Activated effector memory CD4-positive, alpha-beta T cell treated with Interleukin-2 at 50 U/mL for 16 hours (primary cell): ENCODE measurements at regions not wholly inside any gene's neighbourhood (a gene's known extent, or its start where the extent isn't known, plus 50 kb on each side); places are given as distances from the start of the nearest gene placed in this dataset.

ENCODE experiments used
- DNase-seq: peaks from one replicate; pipeline ENCODE4 v3.0.0-alpha.2; 2020

DNA sequence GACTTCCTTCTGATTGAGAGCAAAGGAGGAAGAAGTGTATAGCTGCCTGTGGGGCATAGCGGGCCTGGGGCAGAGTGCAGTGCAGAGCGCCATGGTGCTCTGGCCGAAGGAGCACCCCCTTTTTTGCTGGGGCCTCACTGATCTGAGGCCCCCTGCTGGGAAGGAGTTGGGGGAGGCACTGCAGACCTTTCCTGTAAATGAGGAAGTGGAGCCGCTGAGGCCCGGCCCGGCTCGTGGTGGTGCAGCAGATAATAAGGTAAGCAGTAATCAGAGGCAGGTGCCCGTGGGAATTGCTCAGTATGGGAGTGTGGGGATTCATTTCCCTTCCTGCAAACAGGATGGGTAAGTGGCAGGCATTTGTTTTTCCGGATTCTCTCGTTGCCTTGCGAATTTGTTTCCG lies 373.7 kb upstream of the MKI67 start:
- no peak for DNase-seq

DNA sequence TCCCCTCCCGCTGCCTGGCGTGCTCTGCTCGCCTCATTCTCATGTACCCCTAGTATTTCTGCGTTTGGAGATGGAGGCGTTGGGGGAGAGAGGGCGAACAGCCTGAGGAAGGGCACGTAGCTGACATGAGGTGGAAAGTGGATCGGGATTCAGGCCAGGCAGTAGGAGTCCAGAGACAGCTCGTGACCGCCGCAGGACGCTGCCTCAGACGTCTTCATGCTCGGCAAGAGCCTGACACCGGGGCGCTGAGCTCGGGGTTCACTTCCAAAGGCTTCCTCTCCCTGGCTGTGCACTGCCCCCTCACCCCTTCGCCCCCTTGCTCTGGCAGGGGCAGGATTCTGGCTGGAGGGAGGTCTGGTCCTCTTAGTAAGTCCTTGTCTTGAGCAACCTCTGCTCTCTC lies 374.4 kb upstream of the MKI67 start:
- DNase-seq: no peak

DNA sequence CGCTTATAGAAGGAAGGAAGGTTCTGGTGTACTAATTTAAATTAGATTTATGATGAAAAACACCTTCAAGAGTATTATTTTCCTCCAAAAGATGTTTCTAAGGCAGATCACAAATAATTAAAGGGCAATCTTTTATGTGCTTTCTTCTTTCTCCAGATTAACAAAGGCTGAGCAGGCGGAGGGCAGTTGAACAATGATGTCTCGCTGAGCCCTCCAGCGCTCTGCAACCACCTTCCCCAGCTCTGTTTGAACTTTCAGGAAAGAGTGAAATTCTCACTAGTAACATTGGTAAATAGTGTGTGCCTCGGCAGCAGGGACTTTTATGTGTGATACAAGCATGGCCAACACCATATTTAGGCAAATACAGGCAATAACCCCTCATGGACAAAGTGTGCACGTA lies 379.1 kb upstream of the MKI67 start:
- DNase-seq: no peak

DNA sequence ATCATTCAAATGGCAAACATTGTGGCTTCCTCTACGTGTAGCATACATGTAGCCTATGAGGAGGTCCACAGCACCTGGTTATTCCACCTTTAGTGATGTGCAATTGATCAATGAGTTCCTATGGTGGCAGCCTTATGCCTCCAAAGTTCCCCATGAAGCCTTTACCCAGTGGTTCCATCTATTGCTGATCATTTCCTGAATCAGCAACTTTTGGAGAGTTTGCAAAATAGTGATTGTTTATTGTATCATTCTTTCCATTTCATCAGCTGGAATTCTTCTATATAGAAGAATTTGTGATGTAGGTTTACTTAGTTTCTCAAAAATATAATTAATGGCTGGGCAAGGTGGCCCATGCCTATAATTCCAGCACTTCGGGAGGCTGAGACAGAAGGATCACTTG lies 380.2 kb upstream of the MKI67 start:
- no peak for DNase-seq

DNA sequence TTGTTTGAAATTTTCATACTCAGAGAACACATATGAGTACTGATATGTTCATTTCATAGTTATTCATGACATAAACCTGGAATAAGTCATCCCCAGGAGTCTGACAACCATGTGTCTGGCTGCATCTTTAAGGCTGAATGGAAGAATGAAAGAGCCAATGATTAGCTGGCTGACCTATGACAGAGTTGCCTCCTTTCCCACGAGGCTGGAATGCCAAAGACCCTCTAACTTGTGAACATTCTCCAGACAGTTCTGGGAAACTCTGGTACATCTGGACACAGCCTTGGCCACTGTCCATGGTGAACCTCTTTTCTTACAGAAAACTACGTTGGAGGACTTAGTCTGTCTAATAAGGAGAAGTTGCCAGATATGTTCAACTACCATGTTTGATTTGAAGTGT lies 380.8 kb upstream of the MKI67 start:
- DNase-seq: no peak

DNA sequence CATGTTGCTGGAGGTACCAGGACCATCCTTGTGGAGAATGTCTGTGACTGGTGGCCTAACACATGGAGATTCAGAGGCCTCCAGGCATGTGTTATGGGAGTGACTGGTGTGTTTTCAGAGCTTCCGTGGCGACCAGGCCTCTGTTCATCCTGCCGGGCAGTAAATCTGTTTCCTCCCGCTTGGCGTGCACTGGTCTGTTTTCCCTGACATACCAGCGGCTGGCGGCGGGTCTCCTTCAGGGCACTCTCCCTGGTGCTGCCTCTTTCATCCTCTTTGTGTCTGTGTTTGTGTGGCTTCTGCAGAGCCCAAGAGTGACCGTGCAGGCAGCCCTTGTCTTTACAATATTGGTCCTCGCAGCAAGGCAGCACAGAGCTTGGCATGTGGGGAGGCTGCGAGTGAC lies 385.1 kb upstream of the MKI67 start:
- DNase-seq: no peak

DNA sequence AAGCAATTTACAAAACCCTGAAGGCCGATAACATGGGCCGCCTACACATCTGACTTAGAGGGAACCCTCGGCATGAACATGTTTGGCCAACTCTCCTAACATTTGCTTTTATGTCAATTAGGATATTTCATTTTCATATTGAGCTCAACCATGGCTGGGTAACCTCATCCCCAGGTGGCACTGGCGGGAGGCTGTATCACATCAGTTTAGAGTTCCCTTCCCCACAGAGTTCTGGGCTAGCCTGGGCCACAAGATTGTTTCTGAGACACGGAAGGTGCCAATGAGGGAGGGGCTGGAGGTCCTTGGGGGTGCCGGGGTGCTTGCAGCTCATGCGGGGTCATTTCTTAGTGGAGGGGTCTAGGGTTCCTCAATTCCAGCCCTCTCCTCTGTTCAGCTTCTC lies 386.5 kb upstream of the MKI67 start:
- no peak for DNase-seq

DNA sequence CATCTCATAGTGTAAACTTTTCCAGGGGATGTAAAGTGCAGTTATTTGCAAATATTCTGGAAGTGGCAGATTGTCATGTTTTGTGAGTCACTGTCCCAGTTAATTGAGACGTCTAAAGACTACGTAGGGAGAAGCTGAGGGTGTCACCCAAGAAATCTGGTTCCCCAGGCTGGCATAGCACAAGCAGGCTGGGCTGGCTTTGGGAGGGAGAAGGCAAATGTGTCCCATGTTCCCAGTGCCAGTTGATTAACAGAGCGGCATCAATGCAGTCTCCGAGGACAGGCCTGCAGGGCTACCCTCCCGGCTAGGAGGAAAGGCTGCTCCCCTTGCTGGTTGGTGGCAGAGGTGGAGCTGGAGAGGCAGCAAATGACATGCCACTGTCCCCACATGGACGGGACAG lies 388.3 kb upstream of the MKI67 start:
- no peak for DNase-seq

DNA sequence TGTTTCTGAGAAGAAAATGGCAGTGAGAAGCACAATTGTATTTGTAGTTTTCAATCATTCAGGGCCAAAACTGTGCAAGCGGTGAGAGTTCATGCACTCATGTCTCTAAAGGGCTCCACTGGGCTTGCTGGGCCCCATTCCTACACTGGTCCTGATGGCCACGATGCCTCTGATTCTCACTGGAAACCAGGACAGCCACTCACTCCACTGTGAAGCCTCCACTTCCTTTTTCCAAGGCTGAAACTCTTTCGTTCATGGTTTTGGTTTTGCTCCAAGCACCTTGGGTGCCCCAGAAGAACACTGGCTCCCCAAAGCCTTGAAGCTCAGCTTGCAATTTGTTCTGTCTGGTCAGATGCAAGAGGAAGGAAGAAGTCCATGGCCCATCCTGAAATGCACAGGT lies 390.0 kb upstream of the MKI67 start:
- DNase-seq: no peak

DNA sequence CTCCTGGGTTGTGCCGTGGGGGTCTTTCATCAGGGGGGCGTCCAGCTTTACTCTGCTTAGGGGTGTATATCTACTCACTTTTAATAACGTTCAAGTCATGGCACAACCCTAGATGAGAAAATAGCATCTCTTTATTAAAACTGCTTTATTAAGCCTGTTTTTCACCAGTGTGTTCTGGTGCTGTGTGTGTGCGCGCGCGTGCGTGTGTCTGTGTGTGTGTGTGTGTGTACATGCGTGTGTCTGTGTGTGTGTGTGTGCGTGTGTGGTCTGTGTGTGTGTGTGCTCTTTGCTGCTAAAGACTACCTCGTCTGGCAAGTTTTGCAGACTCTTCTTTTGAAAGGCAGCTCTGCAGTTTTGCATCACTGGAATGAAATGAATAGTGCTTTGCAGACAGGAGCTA lies 390.9 kb upstream of the MKI67 start:
- DNase-seq: no peak

DNA sequence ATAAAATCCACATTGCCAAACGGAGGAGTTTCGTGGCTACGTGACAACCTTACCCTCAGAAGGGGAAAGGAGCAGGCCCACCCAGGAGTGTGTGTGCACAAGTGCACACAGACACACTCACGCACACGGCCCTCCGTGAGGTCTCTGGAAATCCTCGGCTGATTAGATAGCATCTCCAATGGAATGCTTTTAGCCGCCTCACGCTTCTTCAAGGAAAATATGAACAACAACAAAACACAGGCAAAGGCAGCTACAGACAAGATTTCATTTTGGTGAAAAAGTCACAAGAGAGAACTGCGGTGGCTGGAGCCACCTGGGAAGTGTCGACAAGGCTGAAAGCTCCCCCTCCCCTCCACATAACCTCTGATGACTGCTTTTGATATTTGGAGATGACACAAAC lies 391.8 kb upstream of the MKI67 start:
- DNase-seq: no peak

DNA sequence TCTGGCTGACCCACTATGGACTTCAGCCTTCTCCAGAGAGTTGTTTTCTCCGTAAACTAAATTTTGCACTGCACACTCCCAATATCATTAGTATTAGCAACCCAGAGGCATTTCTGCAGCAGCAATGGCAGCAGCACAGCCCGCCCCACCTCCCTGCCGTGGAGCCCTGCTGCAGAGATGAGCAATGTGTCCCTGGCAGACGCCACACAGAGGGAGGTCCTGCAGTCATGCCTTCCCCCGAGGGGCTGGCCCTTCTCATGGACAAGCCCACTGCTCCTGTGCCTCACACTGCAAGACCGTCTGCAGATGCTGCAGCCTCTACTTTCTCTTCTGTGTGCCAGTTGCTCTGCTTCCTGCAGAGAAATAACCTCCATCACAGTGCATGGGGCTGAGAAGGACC lies 393.4 kb upstream of the MKI67 start:
- DNase-seq: no peak

DNA sequence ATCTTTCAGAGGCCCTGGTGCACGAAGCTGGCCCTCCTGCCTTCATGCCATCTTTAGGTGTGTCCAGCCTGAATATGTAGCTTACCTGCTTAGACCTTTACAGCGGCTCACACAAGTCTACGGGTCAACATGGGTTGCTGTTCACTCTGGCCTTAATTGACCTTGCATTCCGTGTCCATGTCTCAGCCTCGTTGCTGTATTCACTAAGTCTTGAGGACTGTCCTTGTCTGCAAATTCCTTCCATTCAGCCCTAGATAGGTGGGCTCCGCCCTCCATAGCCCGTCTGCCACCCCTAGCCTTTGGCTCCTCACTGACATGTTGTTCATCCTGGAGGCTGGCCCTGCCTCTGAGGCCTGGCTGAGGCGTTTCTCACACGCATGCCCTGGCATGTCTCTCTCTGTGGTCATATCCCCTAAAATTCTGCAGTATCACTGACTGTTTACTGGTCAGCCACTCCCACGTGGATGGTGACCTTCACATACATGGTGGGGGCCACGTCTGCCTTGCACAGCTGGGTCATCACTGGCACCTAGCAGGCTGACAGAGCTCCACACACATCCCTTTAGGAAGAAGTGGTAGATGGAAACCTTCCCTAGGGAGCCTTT lies 394.1 kb upstream of the MKI67 start:
- DNase-seq: no peak

DNA sequence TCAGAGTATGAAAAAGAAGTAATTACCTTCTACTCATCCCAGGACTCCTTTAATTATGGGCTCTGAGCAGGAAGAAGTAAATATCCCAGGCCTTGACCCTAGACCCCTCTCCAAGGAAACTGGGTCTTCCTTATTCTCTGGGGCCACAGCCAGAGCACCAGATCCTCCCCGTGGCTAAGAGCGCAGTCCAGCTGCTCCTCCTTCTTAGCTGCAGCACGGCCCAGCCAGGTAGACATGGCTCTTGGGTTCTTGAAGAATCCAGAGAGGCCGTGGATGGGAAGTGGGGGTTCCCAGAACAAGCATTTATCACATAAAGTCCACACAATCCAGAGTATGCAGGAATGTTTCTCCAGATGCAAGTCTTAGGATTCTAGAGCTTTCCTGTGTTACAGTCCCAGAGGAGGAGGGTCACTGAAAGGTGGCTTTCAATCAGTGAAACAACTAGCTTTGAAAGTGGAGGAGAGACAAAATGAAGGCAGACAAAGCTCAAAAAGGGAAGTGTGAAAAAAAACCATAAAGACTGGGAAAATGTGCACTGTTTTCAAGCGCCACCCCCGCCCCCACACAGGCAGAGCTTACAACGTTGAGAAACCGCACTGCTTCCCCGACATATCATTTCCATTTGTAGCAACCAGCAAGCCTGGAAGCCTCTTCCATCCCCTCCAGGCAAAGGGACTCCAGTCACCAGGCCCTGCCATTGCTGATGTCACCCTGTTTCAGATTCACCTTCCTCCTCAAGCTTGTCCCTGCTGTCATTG lies 396.5 kb upstream of the MKI67 start:
- no peak for DNase-seq

DNA sequence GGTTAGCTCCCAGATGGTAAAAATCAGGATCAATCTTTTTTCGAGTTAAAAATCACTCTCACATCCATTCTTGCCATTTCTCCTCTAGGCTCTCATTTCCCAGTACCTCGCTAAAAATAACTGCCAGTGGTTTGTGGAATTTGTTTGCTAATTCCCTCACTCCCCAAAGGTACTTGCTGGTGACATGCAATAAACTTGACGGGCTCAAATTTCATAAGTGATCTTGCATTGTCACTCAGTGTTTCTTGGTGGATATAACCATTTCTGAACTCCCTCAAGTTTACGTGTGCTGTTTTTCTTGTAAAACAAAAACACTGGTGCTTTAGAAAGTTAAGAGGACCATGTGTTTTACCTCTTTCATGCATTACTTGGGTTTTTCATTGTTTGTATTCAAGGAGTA lies 399.2 kb upstream of the MKI67 start:
- DNase-seq: no peak

DNA sequence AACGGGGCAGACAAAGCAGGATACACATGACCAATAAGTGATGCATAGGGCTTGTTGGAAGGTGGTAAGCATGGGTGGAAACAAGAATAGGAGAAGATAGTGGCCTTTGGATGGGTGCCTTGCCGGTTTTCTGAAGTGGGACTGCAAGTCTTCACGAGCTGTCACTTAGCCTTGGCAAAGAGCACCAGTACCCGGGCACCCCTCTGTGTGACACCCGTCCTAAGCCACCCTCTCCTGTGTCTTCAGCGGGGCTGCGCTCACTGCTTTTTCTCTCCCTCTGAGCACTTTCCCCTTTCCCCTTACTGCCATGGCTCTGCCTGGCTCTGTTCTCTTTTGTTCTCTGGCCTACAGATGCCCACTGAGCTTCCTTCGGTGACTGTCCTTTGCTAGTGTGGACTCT lies 399.7 kb upstream of the MKI67 start:
- no peak for DNase-seq

DNA sequence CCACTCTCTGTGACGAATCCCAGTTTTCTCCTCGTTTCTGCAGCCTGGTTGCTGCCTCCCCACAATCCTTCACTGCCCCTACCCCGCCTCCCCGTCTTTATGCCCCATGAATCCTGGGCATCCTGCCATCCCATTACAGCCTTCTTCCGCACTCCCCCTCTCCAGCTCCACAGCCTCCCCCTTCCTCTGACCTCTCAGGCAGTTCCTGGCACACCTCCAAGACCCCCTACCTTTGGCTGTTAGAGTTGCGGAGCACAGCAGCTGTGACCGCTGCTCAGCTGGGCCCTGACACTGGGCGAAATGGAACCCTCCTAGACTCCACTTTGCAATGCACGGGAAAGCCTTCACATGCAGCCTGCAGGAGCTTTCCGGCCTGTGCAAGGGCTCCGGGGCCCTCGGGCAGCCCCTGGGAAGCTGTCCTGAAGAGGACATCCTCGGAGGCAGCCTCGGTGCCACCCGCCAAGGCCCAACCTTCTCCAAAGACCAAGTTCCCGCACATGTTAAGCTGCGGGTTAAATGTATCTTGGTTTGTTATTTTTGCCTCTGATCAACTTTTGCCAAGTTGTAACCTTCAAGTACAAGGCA lies 400.7 kb upstream of the MKI67 start:
- DNase-seq: no peak

DNA sequence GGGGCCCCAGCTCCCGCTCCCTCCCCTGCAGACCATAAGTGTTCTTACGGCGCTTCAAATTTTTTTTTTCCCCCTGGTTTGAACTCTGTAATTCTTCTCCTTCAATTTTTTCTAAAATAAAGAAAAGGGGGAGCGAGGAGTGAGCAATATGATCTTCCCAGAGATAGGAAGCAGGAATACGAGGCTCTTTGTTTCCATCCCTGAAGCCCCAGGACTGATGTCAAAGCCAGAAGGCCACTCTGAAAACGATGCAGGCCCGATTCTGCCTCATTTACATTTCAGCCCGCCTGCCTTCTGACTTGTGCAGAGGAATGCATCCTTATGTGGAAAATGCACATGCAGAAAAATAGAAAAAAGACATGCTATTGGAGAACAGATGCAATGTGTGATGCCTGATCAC lies 401.5 kb upstream of the MKI67 start:
- DNase-seq: no peak

DNA sequence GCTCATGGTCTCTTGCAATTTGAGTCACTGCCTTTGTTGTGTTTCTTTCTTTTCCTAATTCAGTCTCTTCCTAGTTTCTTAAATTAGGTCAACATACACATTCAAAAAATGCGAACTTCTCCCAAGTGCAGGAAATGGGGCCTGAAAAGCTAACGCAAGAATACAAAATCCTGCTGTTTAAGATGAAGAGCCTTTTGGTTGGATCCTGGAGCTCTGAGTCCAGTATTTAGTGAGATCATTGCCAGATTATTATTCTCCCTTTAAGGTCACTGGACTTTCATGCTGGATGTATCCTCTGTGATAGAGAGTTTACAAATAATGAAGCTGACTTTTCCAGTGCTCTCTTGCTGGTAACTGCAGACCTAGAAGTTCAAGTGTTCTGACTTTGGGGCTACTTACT lies 401.9 kb upstream of the MKI67 start:
- no peak for DNase-seq

DNA sequence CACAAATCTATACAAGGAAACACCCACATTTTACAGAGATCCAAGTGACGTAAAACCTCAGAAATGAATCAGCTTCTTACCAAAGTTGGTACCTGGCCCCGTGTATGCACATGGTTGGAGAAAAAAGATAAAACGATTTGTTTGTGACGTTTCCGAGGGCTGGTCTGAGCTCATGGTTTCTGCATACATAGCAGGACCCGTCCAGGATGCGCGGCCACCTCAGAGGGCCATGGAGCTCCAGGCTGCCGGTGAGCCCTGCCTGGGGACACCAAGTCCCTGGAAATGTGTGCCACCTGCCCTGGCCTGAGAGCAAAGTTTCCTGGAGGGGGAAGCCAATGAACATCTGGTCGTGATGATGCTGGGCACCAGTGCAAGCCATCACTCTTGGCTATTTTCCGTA lies 402.6 kb upstream of the MKI67 start:
- no peak for DNase-seq

DNA sequence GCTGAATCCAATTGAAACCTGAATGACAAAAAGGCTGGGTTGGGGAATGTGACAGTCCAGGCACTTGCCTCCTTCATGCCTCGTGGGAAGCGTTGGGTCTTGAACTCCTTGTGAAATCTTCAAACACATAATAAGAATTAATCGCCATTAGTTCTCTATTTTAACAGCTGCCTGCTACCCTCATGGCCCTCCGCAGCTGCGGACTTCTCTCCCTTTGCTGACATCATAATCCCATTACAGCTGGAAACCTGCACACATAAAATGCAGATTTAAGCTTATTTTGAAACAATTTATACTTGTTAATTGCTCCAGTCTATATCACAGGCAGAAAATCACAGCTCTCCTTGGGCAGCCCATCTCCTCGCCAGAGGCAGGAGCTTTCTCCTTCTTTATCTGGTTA lies 403.0 kb upstream of the MKI67 start:
- no peak for DNase-seq

DNA sequence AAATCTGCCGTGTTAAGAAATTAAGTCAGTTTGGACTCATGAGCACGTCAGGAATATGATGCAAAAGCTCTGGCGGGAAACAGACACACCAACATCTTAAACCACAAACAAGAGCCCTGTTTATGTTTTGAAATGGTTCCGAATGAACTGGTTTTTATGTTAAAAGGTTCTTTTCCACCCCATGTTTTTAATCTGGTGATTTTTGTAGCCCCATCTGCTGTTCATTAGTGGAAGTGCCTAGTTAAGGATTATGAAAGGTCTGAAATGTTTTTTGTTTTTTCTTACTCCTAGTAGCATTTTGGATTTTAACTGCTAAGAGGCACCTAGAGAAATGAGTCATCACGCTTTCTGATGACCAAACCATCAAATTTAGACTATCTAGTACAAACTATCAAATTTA lies 404.1 kb upstream of the MKI67 start:
- no peak for DNase-seq

DNA sequence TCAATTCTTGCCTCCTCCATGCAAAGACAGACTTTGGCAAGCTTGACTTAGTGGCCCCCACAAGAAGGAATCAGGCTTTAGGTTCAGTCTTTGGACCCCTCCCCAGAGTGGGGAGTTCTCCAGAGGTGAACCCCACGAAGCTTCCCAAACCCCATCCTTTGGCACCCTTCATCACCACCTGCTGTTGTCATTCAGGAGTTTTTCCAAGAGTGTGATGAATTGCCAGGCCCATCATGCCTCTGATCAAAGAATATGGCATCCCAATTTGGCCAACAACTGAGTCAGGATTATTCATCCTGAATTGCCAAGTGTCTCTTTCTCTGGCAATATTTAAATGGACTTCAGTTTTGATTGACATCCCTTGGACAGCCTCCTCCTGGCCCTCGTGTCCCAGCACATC lies 404.7 kb upstream of the MKI67 start:
- DNase-seq: no peak

DNA sequence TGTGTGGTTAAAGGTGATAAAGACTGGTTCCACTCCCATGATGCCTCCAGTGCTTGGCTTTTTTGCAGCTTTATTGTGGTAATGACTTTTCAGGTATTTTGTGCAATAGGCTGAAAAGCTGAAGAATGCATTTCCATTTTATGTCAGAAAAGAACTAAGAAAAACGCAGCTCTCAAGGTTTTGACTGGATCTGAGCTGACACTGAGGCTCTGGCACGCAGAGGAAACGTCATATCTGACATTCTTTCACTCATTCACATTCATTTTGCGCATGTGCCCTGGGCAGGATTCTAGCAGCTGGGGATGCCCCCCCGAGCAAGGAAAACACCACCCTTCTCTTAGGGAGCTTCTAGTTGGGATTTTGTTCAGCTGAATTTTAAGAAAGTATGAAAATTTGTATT lies 408.5 kb upstream of the MKI67 start:
- DNase-seq: no peak

DNA sequence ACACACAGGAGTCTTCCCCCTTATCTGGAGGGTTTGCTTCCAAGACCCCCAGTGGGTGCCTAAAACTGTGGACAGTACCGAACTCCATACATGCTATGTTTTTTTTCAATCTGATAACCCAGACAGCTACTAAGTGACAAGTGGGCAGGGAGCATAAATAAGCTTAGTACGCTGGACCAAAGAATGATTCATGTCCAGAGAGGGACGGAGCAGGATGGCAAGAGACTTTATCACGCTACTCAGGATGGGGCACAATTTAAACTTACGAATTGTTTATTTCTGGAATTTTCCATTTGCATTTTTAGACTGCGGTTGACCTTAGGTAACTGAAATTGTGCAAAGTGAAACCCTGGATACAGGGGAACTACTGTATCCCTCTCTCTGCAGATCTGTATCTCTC lies 410.0 kb upstream of the MKI67 start:
- no peak for DNase-seq
